OCI-LY3 (cell line): ENCODE measurements at regions not wholly inside any gene's neighbourhood (a gene's known extent, or its start where the extent isn't known, plus 50 kb on each side); places are given as distances from the start of the nearest gene placed in this dataset.

ENCODE experiments used
- H2AFZ ChIP-seq: fragments of 200-600, 300-600 bp; shearing (Covaris generic); 2 replicates; pipeline ENCODE4 v1.6.0; 2014; ENCODE audit warnings: antibody characterized with exemption, low read depth, low read length
- H3K27ac ChIP-seq: fragments of 200-600, 300-600 bp; sonication (generic); 2 replicates; pipeline ENCODE4 v1.5.1; 2014; ENCODE audit warnings: mild to moderate bottlenecking, low read length, moderate library complexity, mixed read lengths
- H3K27me3 ChIP-seq: fragments of 200-600, 300-600 bp; sonication (generic); 2 replicates; pipeline ENCODE4 v1.6.1; 2014; ENCODE audit warnings: low read depth, low read length, mixed read lengths
- H3K36me3 ChIP-seq: fragments of 200-600, 300-600 bp; sonication (generic); replicated peaks from 2 replicates; pipeline ENCODE3; 2014; ENCODE audit warnings: low read depth, low read length, mixed read lengths
- H3K4me1 ChIP-seq: fragments of 300-600, 200-600 bp; sonication (generic); 2 replicates; pipeline ENCODE4 v1.6.1; 2014; ENCODE audit warnings: low read length, mixed read lengths
- H3K4me2 ChIP-seq: fragments of 200-600, 300-600 bp; sonication (generic); 2 replicates; pipeline ENCODE4 v1.6.1; 2014; ENCODE audit warnings: low read length, mixed read lengths
- H3K4me3 ChIP-seq: fragments of 300-600, 200-600 bp; sonication (generic); 2 replicates; pipeline ENCODE4 v1.5.1; 2014; ENCODE audit warnings: antibody characterized with exemption, mild to moderate bottlenecking, low read length, moderate library complexity
- H3K79me2 ChIP-seq: fragments of 300-600, 200-600 bp; shearing (Covaris generic); 2 replicates; pipeline ENCODE4 v1.6.1; 2014; ENCODE audit warnings: mild to moderate bottlenecking, low read length, mixed read lengths
- H3K9ac ChIP-seq: fragments of 300-600, 200-600 bp; shearing (Covaris generic); 2 replicates; pipeline ENCODE4 v1.6.0; 2014; ENCODE audit warnings: mild to moderate bottlenecking, low read length, moderate library complexity
- H3K9me3 ChIP-seq: fragments of 200-600, 300-600 bp; shearing (Covaris generic); 2 replicates; pipeline ENCODE4 v1.6.1; 2014; ENCODE audit warnings: low read length, mixed read lengths; ENCODE audit not compliant: insufficient read depth
- H4K20me1 ChIP-seq: fragments of 200-600, 300-600 bp; sonication (generic); 2 replicates; pipeline ENCODE4 v1.6.1; 2016; ENCODE audit warnings: low read length, mixed read lengths; ENCODE audit not compliant: insufficient read depth
- EZH2phosphoT487 ChIP-seq: fragments of 200-600 bp; shearing (Covaris generic); IDR thresholded peaks from 2 replicates; pipeline ENCODE4 v1.6.1; 2018; ENCODE audit warnings: antibody characterized with exemption, mixed run types, low read depth
- TF ChIP-seq, protein P1 (sequence below): fragments of 200-600, 300-600 bp; sonication (generic); IDR thresholded peaks from 2 replicates; pipeline ENCODE4 v1.5.1; 2014; ENCODE audit warnings: antibody characterized with exemption, low read length, low read depth

DNA sequence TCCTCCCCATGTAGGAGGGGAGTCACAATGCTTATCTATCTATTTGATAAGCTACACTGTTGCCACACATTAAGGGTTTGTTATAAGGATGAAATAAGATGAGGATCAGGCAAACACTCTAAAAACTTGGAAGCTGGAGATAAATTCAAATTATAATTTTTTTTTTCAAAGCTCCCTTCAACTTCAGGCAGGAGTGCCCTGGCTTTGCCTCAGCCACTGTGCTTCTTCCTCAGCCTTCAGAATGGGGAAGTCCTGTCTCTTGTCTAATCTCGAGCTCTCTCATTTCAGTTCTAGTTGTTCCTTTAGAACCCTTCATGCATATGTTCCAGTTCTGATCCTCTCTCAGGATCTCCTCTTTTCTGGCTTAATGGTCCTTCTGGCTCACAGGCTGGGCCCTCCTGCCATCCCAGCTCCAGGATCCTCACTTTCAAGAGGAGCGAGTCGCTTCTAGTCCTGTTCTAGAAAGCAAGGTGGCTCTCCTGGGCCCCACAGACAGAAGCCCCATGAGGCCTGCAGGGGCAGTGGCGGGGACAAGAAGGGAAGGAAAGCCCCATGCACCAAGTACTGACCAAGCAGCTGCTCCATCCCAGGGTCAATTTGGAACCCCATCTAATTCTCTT lies 164.3 kb downstream of the VEGFA start:
- Histone ChIP-seq H3K4me3 (no peak overlapping the region), H3K4me2 (no peak overlapping the region), H3K9me3 (no peaks in the 10 kb centered on the region), H3K36me3 (no peaks in the 10 kb centered on the region), H3K4me1 (no peaks in the 10 kb centered on the region), H3K79me2 (no peaks in the 10 kb centered on the region), H2AFZ (0 out of 2 replicates have a peak overlapping the region, but pooled peaks have one; percentile 21), H3K27me3 (no peaks in the 10 kb centered on the region), H3K27ac (no peak overlapping the region), H4K20me1 (no peaks in the 10 kb centered on the region), H3K9ac (no peak overlapping the region)
- TF ChIP-seq, protein P1, sequence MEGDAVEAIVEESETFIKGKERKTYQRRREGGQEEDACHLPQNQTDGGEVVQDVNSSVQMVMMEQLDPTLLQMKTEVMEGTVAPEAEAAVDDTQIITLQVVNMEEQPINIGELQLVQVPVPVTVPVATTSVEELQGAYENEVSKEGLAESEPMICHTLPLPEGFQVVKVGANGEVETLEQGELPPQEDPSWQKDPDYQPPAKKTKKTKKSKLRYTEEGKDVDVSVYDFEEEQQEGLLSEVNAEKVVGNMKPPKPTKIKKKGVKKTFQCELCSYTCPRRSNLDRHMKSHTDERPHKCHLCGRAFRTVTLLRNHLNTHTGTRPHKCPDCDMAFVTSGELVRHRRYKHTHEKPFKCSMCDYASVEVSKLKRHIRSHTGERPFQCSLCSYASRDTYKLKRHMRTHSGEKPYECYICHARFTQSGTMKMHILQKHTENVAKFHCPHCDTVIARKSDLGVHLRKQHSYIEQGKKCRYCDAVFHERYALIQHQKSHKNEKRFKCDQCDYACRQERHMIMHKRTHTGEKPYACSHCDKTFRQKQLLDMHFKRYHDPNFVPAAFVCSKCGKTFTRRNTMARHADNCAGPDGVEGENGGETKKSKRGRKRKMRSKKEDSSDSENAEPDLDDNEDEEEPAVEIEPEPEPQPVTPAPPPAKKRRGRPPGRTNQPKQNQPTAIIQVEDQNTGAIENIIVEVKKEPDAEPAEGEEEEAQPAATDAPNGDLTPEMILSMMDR: no peak
- TF ChIP-seq EZH2phosphoT487: no peak

DNA sequence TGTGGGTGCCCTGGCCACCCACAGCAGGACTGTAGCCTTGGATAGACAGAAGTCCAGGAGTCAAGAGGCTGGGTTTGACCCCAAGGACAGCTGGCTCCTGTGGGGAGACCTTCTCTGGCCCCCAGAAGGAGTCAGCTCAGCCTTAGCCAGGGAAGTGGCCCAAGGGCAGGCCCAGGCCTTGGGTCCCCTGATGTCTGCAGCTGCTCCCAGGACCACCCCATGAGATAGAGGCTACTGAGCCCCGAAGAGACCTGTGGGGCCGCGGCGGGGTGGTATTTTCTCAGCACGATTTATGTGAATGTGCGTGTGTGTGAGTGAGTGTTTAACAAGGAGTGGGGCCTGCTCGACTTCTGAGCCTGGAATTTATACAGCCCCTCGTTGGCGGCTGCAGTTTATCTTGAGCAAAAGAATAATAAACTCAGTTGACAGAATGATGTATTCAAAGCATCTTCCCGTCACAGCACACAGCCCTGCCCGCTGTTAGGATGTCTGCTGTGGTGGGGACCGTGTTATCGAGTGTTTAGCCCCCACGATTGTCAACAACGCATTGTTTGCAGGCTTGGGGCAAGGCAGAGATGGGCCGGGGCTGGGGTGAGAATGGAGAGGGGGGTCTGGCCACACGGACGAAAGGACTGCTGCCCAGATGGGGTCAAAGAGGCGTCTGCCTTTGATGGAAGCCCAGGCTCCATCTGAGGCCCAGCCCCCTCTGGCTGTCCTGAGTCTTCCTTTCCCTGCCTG lies 163.3 kb downstream of the VEGFA start:
- no peaks in the 10 kb centered on the region for H3K27me3 ChIP-seq
- H3K79me2 ChIP-seq: no peaks in the 10 kb centered on the region
- H2AFZ ChIP-seq: 0 out of 2 replicates have a peak overlapping the region, but pooled peaks have one; percentile 21
- H3K4me3 ChIP-seq: no peak overlapping the region
- H3K27ac ChIP-seq: no peak overlapping the region
- TF ChIP-seq, protein P1: no peak
- no peak for TF ChIP-seq EZH2phosphoT487
- H3K4me2 ChIP-seq: no peak overlapping the region
- H3K9me3 ChIP-seq: no peaks in the 10 kb centered on the region
- no peaks in the 10 kb centered on the region for H4K20me1 ChIP-seq
- no peaks in the 10 kb centered on the region for H3K4me1 ChIP-seq
- H3K9ac ChIP-seq: no peak overlapping the region
- H3K36me3 ChIP-seq: no peaks in the 10 kb centered on the region

DNA sequence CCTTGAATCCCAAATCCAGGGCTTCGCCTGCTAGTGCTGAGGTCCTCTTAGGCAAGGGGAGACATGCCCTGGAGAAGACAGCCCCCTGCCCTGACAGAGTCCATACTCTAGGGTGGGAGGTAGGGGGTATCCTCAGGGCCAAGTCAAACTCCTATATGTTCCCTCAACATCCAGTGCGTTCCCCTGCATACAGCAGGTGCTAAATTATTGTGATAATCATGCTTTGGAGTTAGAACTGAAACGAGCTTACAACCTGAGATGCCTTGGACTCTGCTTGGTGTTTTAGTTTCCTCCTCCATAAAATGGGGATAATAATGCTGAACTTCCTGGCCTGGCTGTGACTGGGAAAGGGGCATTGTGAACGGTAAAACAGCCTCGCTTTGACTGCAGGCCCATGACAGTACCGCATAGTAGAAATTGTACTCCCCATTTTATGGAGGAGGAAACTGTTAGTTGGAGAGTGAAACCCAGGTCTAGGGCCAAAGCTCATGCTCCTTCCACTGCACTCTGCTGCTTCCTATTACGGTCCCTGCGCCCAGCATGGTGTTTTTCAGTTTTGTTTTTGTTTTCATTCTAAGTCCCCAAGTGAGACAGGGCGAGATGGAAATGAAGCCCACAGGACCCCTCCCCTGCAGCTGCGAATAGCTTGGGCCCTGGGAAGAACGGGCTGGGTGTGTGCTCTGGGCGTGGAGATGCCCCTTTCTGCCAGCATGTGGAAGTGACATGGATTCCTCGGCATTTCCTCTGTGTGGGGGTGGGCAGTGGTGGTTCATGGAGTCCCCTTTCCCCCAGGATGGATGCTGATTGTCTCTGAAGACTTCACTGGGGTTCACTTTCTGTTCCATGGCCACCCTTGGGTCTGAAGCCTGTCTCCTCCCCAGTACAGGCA lies 162.5 kb downstream of the VEGFA start:
- no peaks in the 10 kb centered on the region for H3K36me3 ChIP-seq
- no peak overlapping the region for H3K9ac ChIP-seq
- TF ChIP-seq, protein P1: no peak
- TF ChIP-seq EZH2phosphoT487: no peak
- H2AFZ ChIP-seq: no peak overlapping the region
- no peak overlapping the region for H3K27ac ChIP-seq
- H3K4me2 ChIP-seq: no peak overlapping the region
- H4K20me1 ChIP-seq: no peaks in the 10 kb centered on the region
- no peaks in the 10 kb centered on the region for H3K79me2 ChIP-seq
- no peak overlapping the region for H3K4me3 ChIP-seq
- no peaks in the 10 kb centered on the region for H3K9me3 ChIP-seq
- no peaks in the 10 kb centered on the region for H3K27me3 ChIP-seq
- no peaks in the 10 kb centered on the region for H3K4me1 ChIP-seq

DNA sequence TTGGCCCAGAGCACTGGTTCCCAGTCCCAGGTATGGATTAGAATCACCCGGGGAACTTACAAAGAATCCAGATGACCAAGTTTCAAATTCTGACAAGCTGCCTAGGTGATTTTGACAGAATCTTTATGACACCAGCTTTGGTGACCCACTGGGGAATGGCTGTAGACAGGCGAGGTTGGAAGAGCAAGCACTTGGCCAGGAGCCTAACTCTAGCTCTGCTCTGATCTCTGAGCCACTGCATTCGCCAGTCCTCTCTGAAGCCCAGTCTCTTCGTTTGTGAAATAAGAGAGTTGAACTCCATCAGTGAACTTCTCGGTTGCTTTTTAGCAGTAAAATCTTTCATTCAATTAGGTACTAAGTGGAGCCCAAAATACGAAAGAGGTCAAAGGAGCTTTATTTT lies 161.2 kb downstream of the VEGFA start:
- no peak for TF ChIP-seq EZH2phosphoT487
- TF ChIP-seq, protein P1: no peak

More for the DNA sequence above, 161.2 kb downstream of the VEGFA start:
- Histone ChIP-seq H3K4me1 (no peaks in the 10 kb centered on the region), H3K9me3 (no peaks in the 10 kb centered on the region), H3K36me3 (no peaks in the 10 kb centered on the region), H2AFZ (no peak overlapping the region), H3K9ac (no peak overlapping the region), H3K27ac (no peak overlapping the region), H3K4me2 (no peak overlapping the region), H3K79me2 (no peaks in the 10 kb centered on the region), H3K4me3 (no peak overlapping the region), H3K27me3 (no peaks in the 10 kb centered on the region), H4K20me1 (no peaks in the 10 kb centered on the region)
